ENCODE measurements at regions not wholly inside any gene's neighbourhood (a gene's known extent, or its start where the extent isn't known, plus 50 kb on each side); places are given as distances from the start of the nearest gene placed in this dataset.

- TF ChIP-seq RBM34 (IDR thresholded peaks at IDR 0.05; ENCODE audit: borderline replicate concordance, insufficient read depth, low read length), result no peak
- no peak for TF ChIP-seq GATAD2A (IDR thresholded peaks at IDR 0.05)
- no peak for TF ChIP-seq ZNF77 (CRISPR knock-in tag; IDR thresholded peaks at IDR 0.05)
- no peak for TF ChIP-seq PCBP2 (IDR thresholded peaks at IDR 0.05; ENCODE audit: low read depth, low read length, poor library complexity, severe bottlenecking)
- no peak for TF ChIP-seq ELF1 (tag; IDR thresholded peaks at IDR 0.05)
- TF ChIP-seq CEBPG (CRISPR knock-in tag; IDR thresholded peaks at IDR 0.05), result no peak
- TF ChIP-seq CEBPG (tag; conservative IDR thresholded peaks at IDR 0.05 in 1 of 2, IDR thresholded peaks at IDR 0.05 in 1 of 2), result no peak
- no peak for TF ChIP-seq HSF4 (CRISPR knock-in tag; IDR thresholded peaks at IDR 0.05; ENCODE audit: borderline replicate concordance)
- no peak for TF ChIP-seq GTF2B (IDR thresholded peaks at IDR 0.05; ENCODE audit: extremely low read depth, insufficient read length)
- TF ChIP-seq ARHGAP35 (IDR thresholded peaks at IDR 0.05; ENCODE audit: partially characterized antibody), result no peak
- TF ChIP-seq TRIM28 (IDR thresholded peaks at IDR 0.05), result 0 out of 2 replicates have a peak, but pooled peaks have one; percentile 60
- no peak for TF ChIP-seq RHOXF2B (CRISPR knock-in tag; conservative IDR thresholded peaks at IDR 0.05)
- no peak for TF ChIP-seq TEAD2 (tag; IDR thresholded peaks at IDR 0.05)
These were observed 144.2 kb upstream of the EPB41L4A start (continued) for GRCh38 chr5:112563169-112563826.
